Ovary (tissue), 3 donors: ENCODE measurements at regions not wholly inside any gene's neighbourhood (a gene's known extent, or its start where the extent isn't known, plus 50 kb on each side); places are given as distances from the start of the nearest gene placed in this dataset.

ENCODE experiments used
- EP300 ChIP-seq: sonication (generic); formaldehyde crosslinking; IDR thresholded peaks from one replicate; pipeline ENCODE4 v1.6.1; 2017; ENCODE audit warnings: antibody characterized with exemption
- POLR2A ChIP-seq: fragments of 450-650 bp; IDR thresholded peaks from one replicate; pipeline ENCODE4 v1.6.1; 2017; ENCODE audit warnings: antibody characterized with exemption, mild to moderate bottlenecking, moderate library complexity
- TF ChIP-seq, protein P1 (sequence below), 3 donors: fragments of 450-650 bp in 2 of 3; fragments of 200-600 bp in 1 of 3; IDR thresholded peaks; one replicate each; pipeline versions ENCODE4 v1.5.1 to v1.8.0; 2016 to 2022; ENCODE audit warnings: antibody characterized with exemption in 3 of 3, mild to moderate bottlenecking in 1 of 3
- donor health status: DM: no; HTN: no; CAD: no.

- TF ChIP-seq POLR2A: no peak
- TF ChIP-seq, protein P1, sequence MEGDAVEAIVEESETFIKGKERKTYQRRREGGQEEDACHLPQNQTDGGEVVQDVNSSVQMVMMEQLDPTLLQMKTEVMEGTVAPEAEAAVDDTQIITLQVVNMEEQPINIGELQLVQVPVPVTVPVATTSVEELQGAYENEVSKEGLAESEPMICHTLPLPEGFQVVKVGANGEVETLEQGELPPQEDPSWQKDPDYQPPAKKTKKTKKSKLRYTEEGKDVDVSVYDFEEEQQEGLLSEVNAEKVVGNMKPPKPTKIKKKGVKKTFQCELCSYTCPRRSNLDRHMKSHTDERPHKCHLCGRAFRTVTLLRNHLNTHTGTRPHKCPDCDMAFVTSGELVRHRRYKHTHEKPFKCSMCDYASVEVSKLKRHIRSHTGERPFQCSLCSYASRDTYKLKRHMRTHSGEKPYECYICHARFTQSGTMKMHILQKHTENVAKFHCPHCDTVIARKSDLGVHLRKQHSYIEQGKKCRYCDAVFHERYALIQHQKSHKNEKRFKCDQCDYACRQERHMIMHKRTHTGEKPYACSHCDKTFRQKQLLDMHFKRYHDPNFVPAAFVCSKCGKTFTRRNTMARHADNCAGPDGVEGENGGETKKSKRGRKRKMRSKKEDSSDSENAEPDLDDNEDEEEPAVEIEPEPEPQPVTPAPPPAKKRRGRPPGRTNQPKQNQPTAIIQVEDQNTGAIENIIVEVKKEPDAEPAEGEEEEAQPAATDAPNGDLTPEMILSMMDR (IDR thresholded peaks at IDR 0.05): no peak
- TF ChIP-seq EP300: no peak
These were observed 53.3 kb upstream of the SPATA31D4 start for GRCh38 chr9:81874931-81875330.
